Esophagus muscularis mucosa (tissue), 3 donors: ENCODE measurements at regions not wholly inside any gene's neighbourhood (a gene's known extent, or its start where the extent isn't known, plus 50 kb on each side); places are given as distances from the start of the nearest gene placed in this dataset.

Experiments
- EP300 ChIP-seq: sonication (generic); formaldehyde crosslinking; IDR thresholded peaks from one replicate; pipeline ENCODE4 v1.6.1; 2017; ENCODE audit warnings: antibody characterized with exemption
- TF ChIP-seq, protein P1 (sequence below), 3 experiments: fragments of 200-600 bp in 2 of 3; fragments of 450-650 bp in 1 of 3; sonication (generic) in 2 of 3; IDR thresholded peaks; one replicate each; pipeline ENCODE4 v1.5.1; 2017 to 2019; ENCODE audit warnings: antibody characterized with exemption in 3 of 3, mild to moderate bottlenecking in 2 of 3, moderate library complexity in 1 of 3

- TF ChIP-seq, protein P1, sequence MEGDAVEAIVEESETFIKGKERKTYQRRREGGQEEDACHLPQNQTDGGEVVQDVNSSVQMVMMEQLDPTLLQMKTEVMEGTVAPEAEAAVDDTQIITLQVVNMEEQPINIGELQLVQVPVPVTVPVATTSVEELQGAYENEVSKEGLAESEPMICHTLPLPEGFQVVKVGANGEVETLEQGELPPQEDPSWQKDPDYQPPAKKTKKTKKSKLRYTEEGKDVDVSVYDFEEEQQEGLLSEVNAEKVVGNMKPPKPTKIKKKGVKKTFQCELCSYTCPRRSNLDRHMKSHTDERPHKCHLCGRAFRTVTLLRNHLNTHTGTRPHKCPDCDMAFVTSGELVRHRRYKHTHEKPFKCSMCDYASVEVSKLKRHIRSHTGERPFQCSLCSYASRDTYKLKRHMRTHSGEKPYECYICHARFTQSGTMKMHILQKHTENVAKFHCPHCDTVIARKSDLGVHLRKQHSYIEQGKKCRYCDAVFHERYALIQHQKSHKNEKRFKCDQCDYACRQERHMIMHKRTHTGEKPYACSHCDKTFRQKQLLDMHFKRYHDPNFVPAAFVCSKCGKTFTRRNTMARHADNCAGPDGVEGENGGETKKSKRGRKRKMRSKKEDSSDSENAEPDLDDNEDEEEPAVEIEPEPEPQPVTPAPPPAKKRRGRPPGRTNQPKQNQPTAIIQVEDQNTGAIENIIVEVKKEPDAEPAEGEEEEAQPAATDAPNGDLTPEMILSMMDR (IDR thresholded peaks at IDR 0.05) = no peak
- TF ChIP-seq EP300 = no peak
Measured at GRCh38 chr6:71209626-71210025, 79.0 kb upstream of the OGFRL1 start.
